ENCODE measurements at regions not wholly inside any gene's neighbourhood (a gene's known extent, or its start where the extent isn't known, plus 50 kb on each side); places are given as distances from the start of the nearest gene placed in this dataset.

GRCh38 chr13:59537500-59537899 is 626.2 kb downstream of the DIAPH3 start:
- Histone ChIP-seq H3K9me3 (ENCODE audit: control insufficient read depth in 4 of 4, low read length in 3 of 4) (no peaks in the 10 kb centered on the region), H3K36me3 (ENCODE audit: control insufficient read depth in 4 of 4, insufficient read depth in 3 of 4, low read depth in 1 of 4, low read length in 3 of 4) (no peaks in the 10 kb centered on the region), H3K27me3 (ENCODE audit: control insufficient read depth in 4 of 4, insufficient read depth in 4 of 4, low read length in 3 of 4) (no peaks in the 10 kb centered on the region), H3K9ac (ENCODE audit: low read depth in 1 of 2, low read length in 2 of 2) (no peak overlapping the region), H3K27ac (ENCODE audit: low read depth in 1 of 2, low read length in 2 of 2) (no peak overlapping the region), H3K4me1 (ENCODE audit: control insufficient read depth in 4 of 4, insufficient read depth in 4 of 4, low read length in 3 of 4) (no peaks in the 10 kb centered on the region), H3K4me3 (ENCODE audit: low read depth in 1 of 3, low read length in 3 of 3) (no peak overlapping the region)
- DNase-seq (ENCODE audit: low spot score), result no peak
- TF ChIP-seq GABPA (IDR thresholded peaks at IDR 0.05 in 1 of 2, conservative IDR thresholded peaks at IDR 0.05 in 1 of 2), result no peak
- TF ChIP-seq RAD21 (IDR thresholded peaks at IDR 0.05), result no peak
- TF ChIP-seq CTCF (IDR thresholded peaks at IDR 0.05; ENCODE audit: low read depth, low read length, missing input control), result no peak
- TF ChIP-seq SP1 (IDR thresholded peaks at IDR 0.05), result no peak
- 92% methylated on average over 3 of the region's 3 CpGs for WGBS

GRCh38 chr13:59538512-59538911 is 625.2 kb downstream of the DIAPH3 start:
- no peaks in the 10 kb centered on the region for H3K9me3 ChIP-seq (ENCODE audit: control insufficient read depth in 4 of 4, low read length in 3 of 4)
- TF ChIP-seq RAD21 (IDR thresholded peaks at IDR 0.05), result no peak
- TF ChIP-seq ATF3 (IDR thresholded peaks at IDR 0.05), result no peak
- no peak for TF ChIP-seq SP1 (IDR thresholded peaks at IDR 0.05)
- TF ChIP-seq RXRA (IDR thresholded peaks at IDR 0.05), result no peak
- no peak for TF ChIP-seq MAX (IDR thresholded peaks at IDR 0.05)
- no peak for TF ChIP-seq CTCF (IDR thresholded peaks at IDR 0.05; ENCODE audit: low read depth, low read length, missing input control)
- TF ChIP-seq FOXA2 (IDR thresholded peaks at IDR 0.05), result no peak
- no peak for TF ChIP-seq TAF1 (conservative IDR thresholded peaks at IDR 0.05)
- no peak for TF ChIP-seq FOXA1 (IDR thresholded peaks at IDR 0.05)
- TF ChIP-seq JUND (IDR thresholded peaks at IDR 0.05), result no peak
- no peak for TF ChIP-seq GABPA (IDR thresholded peaks at IDR 0.05 in 1 of 2, conservative IDR thresholded peaks at IDR 0.05 in 1 of 2)
- no peak for TF ChIP-seq YY1 (IDR thresholded peaks at IDR 0.05)
- no peaks in the 10 kb centered on the region for H3K36me3 ChIP-seq (ENCODE audit: control insufficient read depth in 4 of 4, insufficient read depth in 3 of 4, low read depth in 1 of 4, low read length in 3 of 4)
- WGBS, result 46% methylated on average over 3 of the region's 3 CpGs
- no peak overlapping the region for H3K9ac ChIP-seq (ENCODE audit: low read depth in 1 of 2, low read length in 2 of 2)
- H3K4me1 ChIP-seq (ENCODE audit: control insufficient read depth in 4 of 4, insufficient read depth in 4 of 4, low read length in 3 of 4), result no peaks in the 10 kb centered on the region
- H3K27ac ChIP-seq (ENCODE audit: low read depth in 1 of 2, low read length in 2 of 2), result no peak overlapping the region
- no peak overlapping the region for H3K4me3 ChIP-seq (ENCODE audit: low read depth in 1 of 3, low read length in 3 of 3)
- no peak for DNase-seq (ENCODE audit: low spot score)
- H3K27me3 ChIP-seq (ENCODE audit: control insufficient read depth in 4 of 4, insufficient read depth in 4 of 4, low read length in 3 of 4), result no peaks in the 10 kb centered on the region

GRCh38 chr13:59542303-59542702 is 621.4 kb downstream of the DIAPH3 start:
- DNase-seq (ENCODE audit: low spot score), result no peak
- no peaks in the 10 kb centered on the region for H3K9me3 ChIP-seq (ENCODE audit: control insufficient read depth in 4 of 4, low read length in 3 of 4)
- no peak overlapping the region for H3K4me3 ChIP-seq (ENCODE audit: low read depth in 1 of 3, low read length in 3 of 3)
- no peak overlapping the region for H3K9ac ChIP-seq (ENCODE audit: low read depth in 1 of 2, low read length in 2 of 2)
- no peaks in the 10 kb centered on the region for H3K4me1 ChIP-seq (ENCODE audit: control insufficient read depth in 4 of 4, insufficient read depth in 4 of 4, low read length in 3 of 4)
- H3K27me3 ChIP-seq (ENCODE audit: control insufficient read depth in 4 of 4, insufficient read depth in 4 of 4, low read length in 3 of 4), result no peaks in the 10 kb centered on the region
- TF ChIP-seq TAF1 (conservative IDR thresholded peaks at IDR 0.05), result no peak
- no peak overlapping the region for H3K27ac ChIP-seq (ENCODE audit: low read depth in 1 of 2, low read length in 2 of 2)
- no peaks in the 10 kb centered on the region for H3K36me3 ChIP-seq (ENCODE audit: control insufficient read depth in 4 of 4, insufficient read depth in 3 of 4, low read depth in 1 of 4, low read length in 3 of 4)
